Liver (tissue), 8 donors: ENCODE measurements at regions not wholly inside any gene's neighbourhood (a gene's known extent, or its start where the extent isn't known, plus 50 kb on each side); places are given as distances from the start of the nearest gene placed in this dataset.

Experiments
- DNase-seq: peaks from one replicate; pipeline ENCODE4 v3.0.0-alpha.2; 2017; ENCODE audit warnings: low spot score
- H3K27ac ChIP-seq, 2 donors: one replicate each; pipeline ENCODE4 v1.7.0; 2013; ENCODE audit warnings: inconsistent platforms in 2 of 2, low read length in 2 of 2, control low read depth in 1 of 2, low read depth in 1 of 2, mild to moderate bottlenecking in 1 of 2
- H3K27me3 ChIP-seq, 4 donors: one replicate each; pipeline versions ENCODE4 v1.6.1 to v1.7.0; 2013; ENCODE audit warnings: low read length in 3 of 4, inconsistent platforms in 1 of 4, mild to moderate bottlenecking in 1 of 4, moderate library complexity in 1 of 4; ENCODE audit not compliant: control insufficient read depth in 4 of 4, insufficient read depth in 4 of 4
- H3K36me3 ChIP-seq, 4 donors: one replicate each; pipeline versions ENCODE4 v1.6.1 to v1.7.0; 2013; ENCODE audit warnings: low read length in 3 of 4, mild to moderate bottlenecking in 3 of 4, low read depth in 1 of 4, moderate library complexity in 1 of 4; ENCODE audit not compliant: control insufficient read depth in 4 of 4, insufficient read depth in 3 of 4
- H3K4me1 ChIP-seq, 4 donors: one replicate each; pipeline versions ENCODE4 v1.6.1 to v1.7.0; 2013; ENCODE audit warnings: low read length in 3 of 4, mild to moderate bottlenecking in 3 of 4, moderate library complexity in 1 of 4; ENCODE audit not compliant: control insufficient read depth in 4 of 4, insufficient read depth in 4 of 4
- H3K4me3 ChIP-seq, 3 donors: one replicate each; pipeline versions ENCODE4 v1.6.1 to v1.7.0; 2013; ENCODE audit warnings: low read length in 3 of 3, control low read depth in 1 of 3, low read depth in 1 of 3, mild to moderate bottlenecking in 1 of 3
- H3K9ac ChIP-seq, 2 donors: one replicate each; pipeline ENCODE4 v1.7.0; 2013; ENCODE audit warnings: low read length in 2 of 2, mild to moderate bottlenecking in 2 of 2, moderate library complexity in 2 of 2, control low read depth in 1 of 2, low read depth in 1 of 2
- H3K9me3 ChIP-seq, 4 donors: one replicate each; pipeline versions ENCODE4 v1.6.1 to v1.7.0; 2013; ENCODE audit warnings: low read length in 3 of 4; ENCODE audit not compliant: control insufficient read depth in 4 of 4
- EGR1 ChIP-seq, 2 donors: IDR thresholded peaks; 2 replicates each; pipeline ENCODE4 v1.6.1; 2016 to 2018; ENCODE audit warnings: antibody characterized with exemption in 2 of 2, low read depth in 2 of 2
- FOXA1 ChIP-seq: IDR thresholded peaks from 2 replicates; pipeline ENCODE4 v1.6.1; 2016; ENCODE audit warnings: antibody characterized with exemption
- FOXA2 ChIP-seq: IDR thresholded peaks from 2 replicates; pipeline ENCODE4 v1.6.1; 2016; ENCODE audit warnings: antibody characterized with exemption
- GABPA ChIP-seq, 2 donors: IDR thresholded peaks in 1 of 2; conservative IDR thresholded peaks in 1 of 2; 2 replicates each; pipeline ENCODE4 v1.6.1; 2016; ENCODE audit warnings: antibody characterized with exemption in 2 of 2, mild to moderate bottlenecking in 1 of 2, moderate library complexity in 1 of 2
- HNF4G ChIP-seq: IDR thresholded peaks from 2 replicates; pipeline ENCODE4 v1.6.1; 2016; ENCODE audit warnings: antibody characterized with exemption
- JUND ChIP-seq, 2 donors: IDR thresholded peaks; 2 replicates each; pipeline ENCODE4 v1.6.1; 2016; ENCODE audit warnings: antibody characterized with exemption in 2 of 2
- NR2F2 ChIP-seq: IDR thresholded peaks from 2 replicates; pipeline ENCODE4 v1.6.1; 2016; ENCODE audit warnings: antibody characterized with exemption
- RAD21 ChIP-seq, 2 donors: IDR thresholded peaks; 2 replicates each; pipeline ENCODE4 v1.6.1; 2016; ENCODE audit warnings: antibody characterized with exemption in 2 of 2, mild to moderate bottlenecking in 2 of 2
- RXRA ChIP-seq, 2 donors: IDR thresholded peaks; 2 replicates each; pipeline ENCODE4 v1.6.1; 2017 to 2018; ENCODE audit warnings: antibody characterized with exemption in 2 of 2, mild to moderate bottlenecking in 1 of 2
- SP1 ChIP-seq: IDR thresholded peaks from 2 replicates; pipeline ENCODE4 v1.6.1; 2018; ENCODE audit warnings: antibody characterized with exemption, mild to moderate bottlenecking
- TAF1 ChIP-seq: conservative IDR thresholded peaks from 2 replicates; pipeline ENCODE4 v1.6.1; 2016; ENCODE audit warnings: antibody characterized with exemption, mild to moderate bottlenecking
- WGBS: extraction: QIAGEN DNeasy Blood & Tissue Kit; methylation state at CpG from one replicate; pipeline ENCODE4 v1.1.7; 2013; 5-methylcytosine and 5-hydroxymethylcytosine counted together
- TF ChIP-seq, protein P1 (sequence below): fragments of 150-350 bp; IDR thresholded peaks from 2 replicates; pipeline ENCODE4 v1.5.1; 2017; ENCODE audit warnings: improper control_type of control experiment, low read depth, low read length; ENCODE audit not compliant: missing input control
- TF ChIP-seq, protein P2 (sequence below): IDR thresholded peaks from 2 replicates; pipeline ENCODE4 v1.6.1; 2016; ENCODE audit warnings: antibody characterized with exemption
- TF ChIP-seq, protein P3 (sequence below): IDR thresholded peaks from 2 replicates; pipeline ENCODE4 v1.6.1; 2016; ENCODE audit warnings: antibody characterized with exemption, mild to moderate bottlenecking
- TF ChIP-seq, protein P4 (sequence below): IDR thresholded peaks from 2 replicates; pipeline ENCODE4 v1.6.1; 2016; ENCODE audit warnings: antibody characterized with exemption
- donor health status: healthy.
- donor health status: healthy.
- donor health status: healthy.
- donor health status: healthy.
- donor health status: healthy.

DNA sequence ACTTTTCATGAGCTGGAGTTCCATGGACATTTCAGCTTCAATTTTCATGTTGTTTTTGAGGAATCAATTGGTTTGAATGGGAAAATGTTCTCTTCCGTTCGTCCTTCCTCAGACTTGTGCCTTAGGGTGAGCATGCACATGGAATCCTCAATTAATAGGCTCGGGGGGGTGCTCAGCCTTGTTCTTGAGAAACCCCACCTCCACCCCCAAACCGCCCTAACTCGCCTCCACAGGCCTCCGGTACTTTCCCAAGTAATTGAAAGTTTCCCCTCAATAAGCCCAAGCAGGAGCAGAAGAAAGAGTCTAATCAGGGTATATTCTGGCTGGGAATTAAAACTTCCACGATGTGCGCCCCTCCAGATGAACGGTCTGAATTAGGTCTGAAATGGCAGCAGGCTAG lies 945.2 kb downstream of the GRID1 start:
- no peaks in the 10 kb centered on the region for H3K27me3 ChIP-seq
- no peak overlapping the region for H3K4me3 ChIP-seq
- H3K9ac ChIP-seq = no peak overlapping the region
- no peaks in the 10 kb centered on the region for H3K9me3 ChIP-seq
- 88% methylated on average over 9 of the region's 9 CpGs for WGBS
- no peak overlapping the region for H3K27ac ChIP-seq
- H3K36me3 ChIP-seq = no peaks in the 10 kb centered on the region
- TF ChIP-seq SP1 (no peak), FOXA1 (no peak), FOXA2 (no peak)
- TF ChIP-seq, protein P1, sequence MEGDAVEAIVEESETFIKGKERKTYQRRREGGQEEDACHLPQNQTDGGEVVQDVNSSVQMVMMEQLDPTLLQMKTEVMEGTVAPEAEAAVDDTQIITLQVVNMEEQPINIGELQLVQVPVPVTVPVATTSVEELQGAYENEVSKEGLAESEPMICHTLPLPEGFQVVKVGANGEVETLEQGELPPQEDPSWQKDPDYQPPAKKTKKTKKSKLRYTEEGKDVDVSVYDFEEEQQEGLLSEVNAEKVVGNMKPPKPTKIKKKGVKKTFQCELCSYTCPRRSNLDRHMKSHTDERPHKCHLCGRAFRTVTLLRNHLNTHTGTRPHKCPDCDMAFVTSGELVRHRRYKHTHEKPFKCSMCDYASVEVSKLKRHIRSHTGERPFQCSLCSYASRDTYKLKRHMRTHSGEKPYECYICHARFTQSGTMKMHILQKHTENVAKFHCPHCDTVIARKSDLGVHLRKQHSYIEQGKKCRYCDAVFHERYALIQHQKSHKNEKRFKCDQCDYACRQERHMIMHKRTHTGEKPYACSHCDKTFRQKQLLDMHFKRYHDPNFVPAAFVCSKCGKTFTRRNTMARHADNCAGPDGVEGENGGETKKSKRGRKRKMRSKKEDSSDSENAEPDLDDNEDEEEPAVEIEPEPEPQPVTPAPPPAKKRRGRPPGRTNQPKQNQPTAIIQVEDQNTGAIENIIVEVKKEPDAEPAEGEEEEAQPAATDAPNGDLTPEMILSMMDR = no peak
- no peaks in the 10 kb centered on the region for H3K4me1 ChIP-seq
- DNase-seq = no peak

DNA sequence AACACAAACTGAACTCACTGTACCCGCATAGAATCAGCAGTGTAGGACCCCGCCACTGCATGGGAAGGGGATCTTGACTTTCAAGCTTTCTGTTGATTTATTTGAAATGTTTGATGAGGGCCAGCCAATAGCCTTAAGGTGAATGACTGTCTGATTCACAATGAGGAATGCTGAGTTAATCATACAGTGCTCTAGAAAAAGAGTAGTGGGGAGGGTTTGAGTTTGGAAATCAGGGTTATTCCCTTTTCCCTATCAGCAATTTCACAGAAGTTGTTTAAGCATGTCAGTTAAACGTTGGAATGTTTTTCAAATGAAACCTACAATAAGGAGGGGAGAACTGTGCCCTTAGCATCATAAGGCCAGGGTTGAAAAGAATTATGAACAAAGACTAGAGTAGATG lies 937.5 kb downstream of the GRID1 start:
- H3K27me3 ChIP-seq = no peaks in the 10 kb centered on the region
- H3K4me3 ChIP-seq = no peak overlapping the region
- H3K27ac ChIP-seq = no peak overlapping the region
- no peaks in the 10 kb centered on the region for H3K4me1 ChIP-seq
- no peaks in the 10 kb centered on the region for H3K36me3 ChIP-seq
- WGBS = 72% methylated on average over 3 of the region's 3 CpGs
- no peaks in the 10 kb centered on the region for H3K9me3 ChIP-seq
- no peak overlapping the region for H3K9ac ChIP-seq
- no peak for DNase-seq
- TF ChIP-seq RAD21 (IDR thresholded peaks at IDR 0.05) (no peak), JUND (IDR thresholded peaks at IDR 0.05) (no peak), FOXA2 (no peak), EGR1 (IDR thresholded peaks at IDR 0.05; ENCODE audit: low read depth in 2 of 2) (no peak), HNF4G (no peak), NR2F2 (no peak), GABPA (IDR thresholded peaks at IDR 0.05 in 1 of 2, conservative IDR thresholded peaks at IDR 0.05 in 1 of 2) (no peak), TAF1 (no peak), RXRA (IDR thresholded peaks at IDR 0.05) (no peak)
- TF ChIP-seq, protein P2, sequence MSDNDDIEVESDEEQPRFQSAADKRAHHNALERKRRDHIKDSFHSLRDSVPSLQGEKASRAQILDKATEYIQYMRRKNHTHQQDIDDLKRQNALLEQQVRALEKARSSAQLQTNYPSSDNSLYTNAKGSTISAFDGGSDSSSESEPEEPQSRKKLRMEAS = no peak
- TF ChIP-seq, protein P3, sequence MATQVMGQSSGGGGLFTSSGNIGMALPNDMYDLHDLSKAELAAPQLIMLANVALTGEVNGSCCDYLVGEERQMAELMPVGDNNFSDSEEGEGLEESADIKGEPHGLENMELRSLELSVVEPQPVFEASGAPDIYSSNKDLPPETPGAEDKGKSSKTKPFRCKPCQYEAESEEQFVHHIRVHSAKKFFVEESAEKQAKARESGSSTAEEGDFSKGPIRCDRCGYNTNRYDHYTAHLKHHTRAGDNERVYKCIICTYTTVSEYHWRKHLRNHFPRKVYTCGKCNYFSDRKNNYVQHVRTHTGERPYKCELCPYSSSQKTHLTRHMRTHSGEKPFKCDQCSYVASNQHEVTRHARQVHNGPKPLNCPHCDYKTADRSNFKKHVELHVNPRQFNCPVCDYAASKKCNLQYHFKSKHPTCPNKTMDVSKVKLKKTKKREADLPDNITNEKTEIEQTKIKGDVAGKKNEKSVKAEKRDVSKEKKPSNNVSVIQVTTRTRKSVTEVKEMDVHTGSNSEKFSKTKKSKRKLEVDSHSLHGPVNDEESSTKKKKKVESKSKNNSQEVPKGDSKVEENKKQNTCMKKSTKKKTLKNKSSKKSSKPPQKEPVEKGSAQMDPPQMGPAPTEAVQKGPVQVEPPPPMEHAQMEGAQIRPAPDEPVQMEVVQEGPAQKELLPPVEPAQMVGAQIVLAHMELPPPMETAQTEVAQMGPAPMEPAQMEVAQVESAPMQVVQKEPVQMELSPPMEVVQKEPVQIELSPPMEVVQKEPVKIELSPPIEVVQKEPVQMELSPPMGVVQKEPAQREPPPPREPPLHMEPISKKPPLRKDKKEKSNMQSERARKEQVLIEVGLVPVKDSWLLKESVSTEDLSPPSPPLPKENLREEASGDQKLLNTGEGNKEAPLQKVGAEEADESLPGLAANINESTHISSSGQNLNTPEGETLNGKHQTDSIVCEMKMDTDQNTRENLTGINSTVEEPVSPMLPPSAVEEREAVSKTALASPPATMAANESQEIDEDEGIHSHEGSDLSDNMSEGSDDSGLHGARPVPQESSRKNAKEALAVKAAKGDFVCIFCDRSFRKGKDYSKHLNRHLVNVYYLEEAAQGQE = no peak
- TF ChIP-seq, protein P1 = no peak
- TF ChIP-seq, protein P4, sequence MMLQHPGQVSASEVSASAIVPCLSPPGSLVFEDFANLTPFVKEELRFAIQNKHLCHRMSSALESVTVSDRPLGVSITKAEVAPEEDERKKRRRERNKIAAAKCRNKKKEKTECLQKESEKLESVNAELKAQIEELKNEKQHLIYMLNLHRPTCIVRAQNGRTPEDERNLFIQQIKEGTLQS = no peak
